ENCODE measurements at regions not wholly inside any gene's neighbourhood (a gene's known extent, or its start where the extent isn't known, plus 50 kb on each side); places are given as distances from the start of the nearest gene placed in this dataset.

DNA sequence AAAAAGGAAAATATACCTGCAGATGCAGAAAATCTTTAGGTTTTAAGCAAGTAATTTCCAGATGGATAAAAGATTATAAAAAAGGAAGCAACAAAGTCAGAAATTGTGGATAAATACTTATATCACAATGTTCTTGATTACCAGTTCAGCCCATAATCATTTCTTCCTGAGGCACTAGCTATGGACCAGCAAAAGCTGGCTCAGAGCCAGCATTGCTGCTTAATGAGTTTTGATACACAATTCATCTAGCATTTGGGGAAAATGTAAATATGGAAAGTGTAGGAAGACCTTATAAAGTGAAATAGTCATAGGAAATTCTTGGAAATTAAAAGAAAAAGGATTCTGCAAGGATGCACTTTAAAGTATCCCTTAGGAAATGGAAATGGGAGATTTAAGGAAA is 168.3 kb upstream of the GBE1 start:
- intact Hi-C loops (cut with DNase I): no loop called here
- no peak for DNase-seq (ENCODE audit: low spot score)

DNA sequence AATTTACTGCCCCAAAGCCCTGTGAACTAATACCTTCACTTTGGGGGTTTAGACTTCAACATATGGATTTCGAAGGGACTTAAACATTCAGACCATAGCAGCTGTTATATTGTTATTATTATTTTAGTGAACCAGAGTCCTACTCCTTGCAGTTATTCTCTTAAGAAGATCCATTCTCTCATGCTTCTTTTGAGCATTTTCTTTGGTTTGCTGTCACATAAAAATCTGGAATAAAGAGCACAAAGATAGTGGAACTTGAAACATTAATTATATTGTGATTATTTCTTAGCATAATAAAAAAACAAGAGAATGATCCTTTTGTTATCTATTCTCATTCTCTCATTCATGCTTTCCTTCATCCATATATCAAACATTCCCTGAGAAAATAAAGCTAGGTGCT is 166.4 kb upstream of the GBE1 start:
- DNase-seq (ENCODE audit: low spot score): no peak
- intact Hi-C loops (cut with DNase I): no loop called here

DNA sequence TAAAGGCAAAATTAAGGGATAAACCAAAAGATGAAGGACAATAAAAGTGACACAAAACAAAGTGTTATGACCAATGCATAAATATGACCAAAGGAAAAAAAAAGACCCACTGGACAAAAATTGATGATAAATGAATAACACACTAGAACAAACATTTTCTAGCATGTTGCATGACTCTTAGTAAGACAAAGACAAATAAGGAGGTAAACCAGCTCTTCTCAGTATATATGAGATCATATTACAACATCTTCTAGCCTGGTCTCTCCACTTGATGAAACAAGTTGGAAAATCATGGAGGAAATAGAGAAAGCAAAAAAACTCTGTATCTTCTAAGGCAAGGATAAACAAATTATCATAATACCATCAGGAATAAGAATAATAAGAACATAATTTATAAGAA is 163.9 kb upstream of the GBE1 start:
- intact Hi-C loops (cut with DNase I): no loop called here
- DNase-seq (ENCODE audit: low spot score): no peak

GRCh38 chr3:81923038-81923437 is 161.6 kb upstream of the GBE1 start:
- intact Hi-C loops (cut with DNase I): no loop called here
- no peak for DNase-seq (ENCODE audit: low spot score)

- intact Hi-C loops (cut with DNase I): no loop called here
- DNase-seq (ENCODE audit: low spot score): no peak
Measured at GRCh38 chr3:81922404-81922803, 161.0 kb upstream of the GBE1 start.

- intact Hi-C loops (cut with DNase I): no loop called here
Measured at GRCh38 chr3:81920816-81921215, 159.4 kb upstream of the GBE1 start.

DNA sequence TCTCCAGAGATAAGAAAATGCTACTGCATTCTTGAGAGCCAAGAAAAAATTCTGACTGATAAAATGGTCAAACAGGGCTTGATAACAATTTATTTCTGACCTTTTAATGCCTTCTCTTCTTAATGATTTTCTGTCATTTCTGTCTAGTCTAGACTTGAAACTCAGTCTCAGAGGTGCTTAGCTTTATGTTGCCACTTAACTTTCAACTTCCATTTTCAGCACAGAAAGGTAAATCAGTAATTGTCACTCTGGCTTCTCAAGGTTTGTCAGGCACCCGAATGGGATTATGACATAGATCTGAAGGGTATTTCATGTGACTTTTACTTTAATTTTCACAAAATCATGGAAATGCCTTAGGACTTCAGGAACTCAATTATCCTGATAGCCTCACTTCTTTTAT is 155.4 kb upstream of the GBE1 start:
- DNase-seq (ENCODE audit: low spot score): no peak
- intact Hi-C loops (cut with DNase I): loop anchor here (10.0 kb wide), 1 partner anchor 252 kb away; no protein-coding TSS in a partner anchor

More at GRCh38 chr3:81920816-81921215, 159.4 kb upstream of the GBE1 start:
- no peak for DNase-seq (ENCODE audit: low spot score)

GRCh38 chr3:81913886-81914663 is 152.6 kb upstream of the GBE1 start:
- DNase-seq (ENCODE audit: low spot score): no peak
- intact Hi-C loops (cut with DNase I): loop anchor here (10.0 kb wide), 1 partner anchor 249 kb away; no protein-coding TSS in a partner anchor

DNA sequence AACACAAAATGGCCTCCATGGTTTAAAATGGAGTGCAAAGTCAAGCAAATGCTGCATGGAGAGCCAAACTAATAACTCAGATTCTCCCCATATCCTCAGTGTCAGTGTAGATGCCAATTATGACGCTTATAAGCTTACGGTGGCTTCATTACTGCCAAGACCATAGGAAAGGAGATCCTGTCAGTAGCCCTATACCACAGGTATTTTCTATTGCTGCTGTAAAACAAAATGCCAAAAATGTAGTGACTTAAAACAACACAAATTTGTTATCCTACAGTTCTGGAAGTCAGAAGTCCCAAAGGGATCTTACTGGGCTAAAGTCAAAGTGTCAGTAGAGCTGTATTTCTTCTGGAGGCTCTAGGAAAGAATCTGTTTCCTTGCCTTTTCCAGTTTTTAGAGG is 149.8 kb upstream of the GBE1 start:
- DNase-seq (ENCODE audit: low spot score): no peak
- intact Hi-C loops (cut with DNase I): loop anchor here (10.0 kb wide), 1 partner anchor 246 kb away; no protein-coding TSS in a partner anchor

DNA sequence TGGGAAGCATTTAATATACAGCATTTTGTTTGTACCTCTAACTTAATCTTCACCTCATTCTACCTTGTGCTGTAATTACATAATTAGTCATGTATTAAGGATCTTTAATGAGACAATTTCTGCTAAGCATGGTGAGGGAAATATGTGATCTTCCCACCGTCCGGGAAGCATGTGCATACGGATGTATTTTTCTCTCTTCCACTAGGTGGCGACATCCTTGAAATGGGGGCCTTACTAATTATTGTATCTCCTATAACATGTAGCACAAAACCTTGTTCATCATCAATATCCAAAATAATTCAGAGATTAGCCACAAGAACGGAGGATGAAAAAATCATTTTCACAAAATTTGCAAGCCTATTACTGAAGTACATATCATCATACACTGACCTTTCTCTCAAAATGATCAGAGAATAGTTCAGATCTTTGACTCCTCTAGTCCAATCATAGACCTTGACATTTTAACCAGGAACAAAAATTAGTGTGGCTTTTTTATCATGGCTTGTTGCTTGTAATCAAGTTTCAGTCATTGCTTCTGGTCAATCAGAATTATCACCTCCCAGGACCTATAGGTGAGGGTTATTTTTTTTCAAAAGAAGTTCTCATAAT is 148.9 kb upstream of the GBE1 start:
- no peak for DNase-seq (ENCODE audit: low spot score)
- intact Hi-C loops (cut with DNase I): loop anchor here (10.0 kb wide), 1 partner anchor 246 kb away; no protein-coding TSS in a partner anchor

- intact Hi-C loops (cut with DNase I): loop anchor here (5.0 to 10.0 kb wide), 2 partner anchors 223 to 245 kb away; no protein-coding TSS in a partner anchor
- DNase-seq (ENCODE audit: low spot score): no peak
Measured at GRCh38 chr3:81909796-81910195, 148.4 kb upstream of the GBE1 start.

- intact Hi-C loops (cut with DNase I): loop anchor here (5.0 kb wide), 1 partner anchor 224 kb away; no protein-coding TSS in a partner anchor
- no peak for DNase-seq (ENCODE audit: low spot score)
Measured at GRCh38 chr3:81908561-81908960, 147.1 kb upstream of the GBE1 start.

DNA sequence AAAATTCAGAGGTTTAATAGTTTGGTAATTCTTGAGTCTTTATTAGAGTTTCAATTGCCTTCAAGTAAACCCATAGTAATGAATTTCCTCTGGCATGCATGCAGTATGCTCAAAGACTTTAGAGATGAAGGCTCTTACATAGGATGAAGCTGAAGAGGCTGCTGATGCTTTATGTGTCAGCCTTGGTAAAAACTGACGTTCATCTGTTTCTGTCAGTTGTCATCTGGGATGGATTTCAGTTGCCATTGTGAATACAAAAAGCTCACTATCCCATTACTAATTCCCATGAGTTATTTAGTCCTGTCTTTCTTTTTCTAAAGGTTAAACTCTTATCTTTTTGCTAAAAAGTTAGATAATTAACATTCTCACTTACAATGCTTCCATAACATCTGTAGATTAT is 136.9 kb upstream of the GBE1 start:
- intact Hi-C loops (cut with DNase I): no loop called here
- DNase-seq (ENCODE audit: low spot score): no peak

DNA sequence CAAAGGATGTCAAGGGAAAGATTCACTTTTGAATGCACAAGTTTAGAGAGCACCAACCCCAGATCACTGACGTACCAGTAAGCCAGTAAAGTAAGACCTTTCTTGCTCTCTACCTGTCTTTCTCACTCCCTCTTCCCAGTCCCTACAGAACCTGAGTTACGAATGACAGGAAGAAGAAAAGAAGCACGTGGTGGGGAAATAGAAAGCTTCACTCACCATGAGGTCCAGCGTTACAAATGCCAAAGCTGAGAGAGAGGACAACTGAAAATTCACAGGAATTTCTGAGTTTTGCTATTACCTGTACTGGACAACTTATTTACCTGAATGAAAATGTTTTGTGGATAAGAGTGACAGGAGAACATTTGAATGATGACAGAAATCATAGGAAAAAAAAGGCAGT is 133.2 kb upstream of the GBE1 start:
- intact Hi-C loops (cut with DNase I): no loop called here

GRCh38 chr3:81891055-81891895 is 129.8 kb upstream of the GBE1 start:
- no peak for DNase-seq (ENCODE audit: low spot score)
- intact Hi-C loops (cut with DNase I): no loop called here

More for the DNA sequence above, 133.2 kb upstream of the GBE1 start:
- no peak for DNase-seq (ENCODE audit: low spot score)

DNA sequence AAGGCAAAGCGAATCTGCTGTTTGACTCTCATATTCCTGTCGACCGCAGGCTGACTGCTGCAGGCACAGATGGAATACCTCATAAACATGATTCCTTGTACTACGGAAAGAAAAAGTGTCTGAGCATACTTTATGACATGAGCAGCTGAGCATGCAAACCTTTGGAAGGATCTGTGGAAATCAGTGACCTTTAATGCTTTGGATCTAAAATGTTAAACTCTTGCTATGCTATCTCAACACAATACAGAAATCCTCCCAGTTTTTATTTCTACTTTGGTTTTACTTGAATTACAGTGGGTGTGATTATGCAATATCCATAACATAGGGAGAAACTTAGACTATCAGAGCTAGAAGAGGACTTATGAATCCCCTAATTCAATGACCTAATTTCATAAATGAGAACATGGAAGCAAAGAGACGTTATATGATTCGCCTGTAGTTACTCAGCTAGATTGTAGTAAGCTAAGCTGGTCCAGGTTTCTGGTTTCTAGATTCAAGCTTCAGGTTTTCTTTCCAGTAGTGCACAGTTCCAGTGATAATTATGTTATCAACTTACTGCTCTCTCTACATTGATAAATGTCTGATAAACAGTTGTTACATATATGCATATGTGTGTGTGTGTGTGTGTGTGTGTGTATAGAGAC is 127.6 kb upstream of the GBE1 start:
- intact Hi-C loops (cut with DNase I): no loop called here

GRCh38 chr3:81887448-81887847 is 126.0 kb upstream of the GBE1 start:
- DNase-seq (ENCODE audit: low spot score): no peak
- intact Hi-C loops (cut with DNase I): no loop called here

More for the DNA sequence above, 127.6 kb upstream of the GBE1 start:
- DNase-seq (ENCODE audit: low spot score): no peak

- DNase-seq (ENCODE audit: low spot score): no peak
- intact Hi-C loops (cut with DNase I): no loop called here
Measured at GRCh38 chr3:81886081-81886480, 124.6 kb upstream of the GBE1 start.

GRCh38 chr3:81884791-81885190 is 123.3 kb upstream of the GBE1 start:
- no peak for DNase-seq (ENCODE audit: low spot score)
- intact Hi-C loops (cut with DNase I): no loop called here

DNA sequence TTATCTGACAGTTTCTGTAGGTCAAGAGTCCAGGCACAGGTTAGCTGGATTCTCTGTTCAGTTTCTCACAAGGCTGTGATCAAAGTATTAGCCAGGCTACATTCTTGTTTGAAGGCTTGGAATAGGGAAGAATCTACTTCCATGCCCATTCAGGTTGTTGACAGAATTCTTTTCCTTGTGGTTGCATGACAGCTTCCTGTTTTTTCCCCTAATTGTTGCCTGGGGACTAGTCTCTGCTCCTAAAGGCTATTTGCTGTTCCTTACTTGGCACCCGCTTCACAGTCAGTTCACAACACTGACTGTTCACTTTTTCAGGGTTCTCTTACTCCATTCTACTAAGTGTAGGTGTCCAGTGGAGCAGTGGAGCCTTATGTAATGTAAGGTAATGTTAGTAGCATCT is 115.4 kb upstream of the GBE1 start:
- DNase-seq (ENCODE audit: low spot score): no peak
- intact Hi-C loops (cut with DNase I): no loop called here
